ENCODE measurements at regions not wholly inside any gene's neighbourhood (a gene's known extent, or its start where the extent isn't known, plus 50 kb on each side); places are given as distances from the start of the nearest gene placed in this dataset.

- TF ChIP-seq POLR2A (IDR thresholded peaks at IDR 0.05) (no peak), CTCF (IDR thresholded peaks at IDR 0.05 in 4 of 5, conservative IDR thresholded peaks at IDR 0.05 in 1 of 5) (no peak)
Observed at GRCh38 chr4:119851649-119852048, 215.0 kb downstream of the MAD2L1 start.
